ENCODE measurements at regions not wholly inside any gene's neighbourhood (a gene's known extent, or its start where the extent isn't known, plus 50 kb on each side); places are given as distances from the start of the nearest gene placed in this dataset.
A peak's percentile ranks its signal among the peaks of the same experiment; 100 is the strongest.

DNA sequence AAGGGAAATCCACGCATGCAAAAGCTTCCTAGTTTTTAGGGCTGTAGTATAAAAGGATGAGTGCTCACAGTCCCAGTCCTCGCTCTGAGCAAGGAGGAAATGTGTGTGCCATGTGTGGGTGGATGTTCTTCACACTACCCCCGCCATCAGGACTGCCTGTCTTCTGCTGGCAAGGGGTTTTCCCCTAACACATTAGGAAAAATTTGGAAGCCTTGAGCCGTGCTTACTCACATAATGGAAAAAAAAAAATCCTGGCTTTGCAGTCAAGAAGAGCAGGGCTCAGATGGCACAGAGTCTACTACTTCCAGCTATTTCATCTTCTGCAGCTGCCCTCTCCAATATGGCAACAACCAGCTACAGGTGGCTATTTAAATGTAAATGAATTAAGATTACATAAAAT, 363.1 kb downstream of the PLPP3 start:
- Histone ChIP-seq H3K27ac (ENCODE audit: low read length) (no peak overlapping the region), H3K4me3 (ENCODE audit: low read length) (no peak overlapping the region), H3K27me3 (ENCODE audit: control insufficient read depth, insufficient read depth, low read length) (no peaks in the 10 kb centered on the region), H3K9me3 (replicated peaks; ENCODE audit: control insufficient read depth, low read depth, low read length) (no peaks in the 10 kb centered on the region), H3K4me1 (ENCODE audit: control insufficient read depth, insufficient read depth, low read length) (no peaks in the 10 kb centered on the region), H3K36me3 (ENCODE audit: control insufficient read depth, insufficient read depth, low read length) (no peaks in the 10 kb centered on the region)
- no peak for DNase-seq
- WGBS (ENCODE audit: insufficient coverage): no CpG with 5 or more reads among the region's 4 CpGs

DNA sequence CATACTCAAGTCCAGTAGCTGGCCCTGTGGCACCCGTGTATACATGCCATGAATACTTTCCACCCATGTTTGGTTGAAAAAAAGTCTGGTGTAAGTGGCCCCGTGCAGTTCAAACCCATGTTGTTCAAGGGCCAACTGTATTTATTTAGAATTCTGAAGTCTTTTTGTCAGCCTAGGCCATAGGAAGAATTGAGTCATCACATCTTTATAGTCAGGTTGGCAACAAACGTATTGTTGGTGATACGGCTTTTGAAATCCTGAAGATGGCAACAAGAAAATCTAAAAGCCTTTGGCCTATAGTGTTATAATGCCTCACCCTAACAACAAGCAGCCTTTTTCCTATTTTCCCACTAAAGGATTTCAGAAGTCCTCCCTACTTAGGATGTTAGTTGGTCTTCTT, 363.6 kb downstream of the PLPP3 start:
- 86% methylated on average over 1 of the region's 4 CpGs for WGBS (ENCODE audit: insufficient coverage)
- H3K27ac ChIP-seq (ENCODE audit: low read length): no peak overlapping the region
- DNase-seq: no peak

DNA sequence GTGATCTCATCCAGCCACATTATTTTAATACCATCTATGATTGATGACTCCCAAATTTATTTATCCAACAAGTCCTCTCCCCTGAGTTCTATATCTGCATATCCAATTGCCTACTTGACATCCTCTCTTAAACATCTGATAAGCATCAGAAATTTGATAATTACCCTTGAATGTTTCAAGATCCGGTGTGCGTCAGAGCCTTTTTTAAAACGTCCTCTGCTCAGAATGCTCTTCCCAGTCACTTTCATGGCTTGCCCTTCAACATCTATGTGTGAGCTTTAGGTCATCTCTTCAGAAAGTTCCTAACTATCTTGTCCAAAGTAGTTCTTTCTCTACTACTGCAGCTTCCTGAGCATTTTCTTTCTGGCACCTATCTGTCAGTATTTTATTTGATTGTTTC, 364.3 kb downstream of the PLPP3 start:
- H3K27me3 ChIP-seq (ENCODE audit: control insufficient read depth, insufficient read depth, low read length): no peaks in the 10 kb centered on the region
- H3K36me3 ChIP-seq (ENCODE audit: control insufficient read depth, insufficient read depth, low read length): no peaks in the 10 kb centered on the region
- no peak overlapping the region for H3K4me3 ChIP-seq (ENCODE audit: low read length)
- no peaks in the 10 kb centered on the region for H3K4me1 ChIP-seq (ENCODE audit: control insufficient read depth, insufficient read depth, low read length)
- H3K9me3 ChIP-seq (replicated peaks; ENCODE audit: control insufficient read depth, low read depth, low read length): no peaks in the 10 kb centered on the region
- WGBS (ENCODE audit: insufficient coverage): 86% methylated on average over 3 of the region's 3 CpGs
- no peak for DNase-seq
- no peak overlapping the region for H3K27ac ChIP-seq (ENCODE audit: low read length)

More for the DNA sequence above, 363.6 kb downstream of the PLPP3 start:
- H3K4me3 ChIP-seq (ENCODE audit: low read length): no peak overlapping the region
- H3K9me3 ChIP-seq (replicated peaks; ENCODE audit: control insufficient read depth, low read depth, low read length): no peaks in the 10 kb centered on the region
- H3K36me3 ChIP-seq (ENCODE audit: control insufficient read depth, insufficient read depth, low read length): no peaks in the 10 kb centered on the region
- no peaks in the 10 kb centered on the region for H3K4me1 ChIP-seq (ENCODE audit: control insufficient read depth, insufficient read depth, low read length)
- no peaks in the 10 kb centered on the region for H3K27me3 ChIP-seq (ENCODE audit: control insufficient read depth, insufficient read depth, low read length)

DNA sequence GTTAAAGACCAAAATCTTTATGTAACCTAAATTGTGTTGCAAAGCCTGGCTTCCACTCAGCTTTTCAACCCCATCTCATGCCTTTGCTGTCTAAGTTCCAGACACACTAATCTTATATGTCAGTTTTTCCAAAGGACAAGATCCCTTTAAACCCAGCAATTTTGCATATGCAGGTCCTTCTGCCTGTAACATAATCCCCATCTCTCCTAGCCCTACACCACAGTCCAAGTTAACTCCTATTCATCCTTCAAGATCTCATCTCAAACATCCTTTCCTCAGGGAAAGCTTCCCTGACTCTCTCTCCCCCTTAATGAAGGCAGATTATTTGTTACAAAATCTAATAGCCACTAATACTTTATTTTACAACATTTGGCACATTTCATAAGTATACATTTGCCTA, 366.3 kb downstream of the PLPP3 start:
- Histone ChIP-seq H3K36me3 (ENCODE audit: control insufficient read depth, insufficient read depth, low read length) (no peaks in the 10 kb centered on the region), H3K9me3 (replicated peaks; ENCODE audit: control insufficient read depth, low read depth, low read length) (peaks cover 3% of the 10 kb centered on the region), H3K4me3 (ENCODE audit: low read length) (no peak overlapping the region), H3K27ac (ENCODE audit: low read length) (no peak overlapping the region), H3K27me3 (ENCODE audit: control insufficient read depth, insufficient read depth, low read length) (no peaks in the 10 kb centered on the region), H3K4me1 (ENCODE audit: control insufficient read depth, insufficient read depth, low read length) (no peaks in the 10 kb centered on the region)
- no peak for DNase-seq

DNA sequence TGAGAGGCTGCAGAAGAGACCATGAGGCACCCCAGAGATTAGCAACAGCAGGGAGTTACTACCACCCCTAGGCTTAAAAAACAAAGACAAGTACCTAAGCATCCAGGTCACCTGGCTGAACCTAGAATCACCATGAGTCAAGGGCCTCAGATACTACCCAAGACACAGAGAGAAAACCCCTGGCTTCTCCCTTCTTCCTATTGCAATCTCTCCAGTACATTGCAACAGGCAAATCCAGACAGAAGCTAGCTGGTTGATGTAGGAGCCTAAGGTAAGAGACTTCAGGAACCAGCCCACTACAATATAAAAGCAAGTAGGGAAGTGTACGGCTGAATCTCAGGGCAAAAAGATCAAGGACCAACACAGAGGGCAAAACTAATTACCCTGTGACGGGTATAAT, 367.2 kb downstream of the PLPP3 start:
- no peak overlapping the region for H3K27ac ChIP-seq (ENCODE audit: low read length)
- WGBS (ENCODE audit: insufficient coverage): no CpG with 5 or more reads among the region's 2 CpGs
- H3K4me1 ChIP-seq (ENCODE audit: control insufficient read depth, insufficient read depth, low read length): no peaks in the 10 kb centered on the region
- peaks cover 12% of the 10 kb centered on the region for H3K9me3 ChIP-seq (replicated peaks; ENCODE audit: control insufficient read depth, low read depth, low read length)
- H3K4me3 ChIP-seq (ENCODE audit: low read length): no peak overlapping the region
- no peak for DNase-seq
- no peaks in the 10 kb centered on the region for H3K36me3 ChIP-seq (ENCODE audit: control insufficient read depth, insufficient read depth, low read length)
- no peaks in the 10 kb centered on the region for H3K27me3 ChIP-seq (ENCODE audit: control insufficient read depth, insufficient read depth, low read length)

DNA sequence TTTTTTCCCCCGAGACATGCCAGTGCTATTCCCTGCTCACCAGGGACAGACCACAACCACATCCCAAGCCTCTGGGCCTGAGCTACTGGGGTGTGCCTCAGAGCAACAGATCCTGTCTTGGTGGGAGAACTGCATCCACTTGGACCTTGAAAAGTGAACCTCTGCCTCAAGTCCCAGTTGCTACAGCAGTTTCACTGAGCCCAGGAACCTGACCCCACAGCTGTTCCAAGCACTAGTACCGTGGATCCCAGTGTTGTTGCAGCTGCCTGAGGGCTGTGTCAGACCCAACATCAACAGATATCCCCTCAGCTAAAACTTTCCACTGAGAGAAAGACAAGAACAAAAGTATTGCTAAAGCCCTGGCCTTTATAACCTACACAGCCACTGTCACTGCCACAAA, 373.0 kb downstream of the PLPP3 start:
- Histone ChIP-seq H3K4me1 (ENCODE audit: control insufficient read depth, insufficient read depth, low read length) (no peaks in the 10 kb centered on the region), H3K27me3 (ENCODE audit: control insufficient read depth, insufficient read depth, low read length) (no peaks in the 10 kb centered on the region), H3K9me3 (replicated peaks; ENCODE audit: control insufficient read depth, low read depth, low read length) (peaks cover 20% of the 10 kb centered on the region), H3K4me3 (ENCODE audit: low read length) (no peak overlapping the region), H3K36me3 (ENCODE audit: control insufficient read depth, insufficient read depth, low read length) (no peaks in the 10 kb centered on the region), H3K27ac (ENCODE audit: low read length) (no peak overlapping the region)
- DNase-seq: no peak
- WGBS (ENCODE audit: insufficient coverage): 85% methylated on average over 2 of the region's 2 CpGs

DNA sequence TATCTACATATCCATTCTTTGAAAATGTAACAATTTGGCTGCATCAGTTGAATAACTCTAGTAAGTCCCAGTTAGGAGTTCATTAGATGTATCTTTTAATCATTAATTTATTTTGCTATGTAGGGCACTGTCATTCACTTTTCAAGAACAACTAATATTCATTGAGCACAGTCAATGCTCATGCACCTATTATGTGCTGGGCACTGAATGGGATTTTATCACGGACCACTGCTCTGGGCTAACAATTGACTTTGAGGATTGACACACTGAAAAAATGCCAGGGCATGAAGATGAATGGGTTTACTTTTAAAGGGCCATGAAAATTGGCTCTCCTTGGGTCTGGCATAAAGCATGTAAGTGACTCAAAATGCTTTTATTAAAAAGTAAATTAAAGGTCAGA, 375.2 kb downstream of the PLPP3 start:
- Histone ChIP-seq H3K36me3 (ENCODE audit: control insufficient read depth, insufficient read depth, low read length) (no peaks in the 10 kb centered on the region), H3K27ac (ENCODE audit: low read length) (no peak overlapping the region), H3K4me1 (ENCODE audit: control insufficient read depth, insufficient read depth, low read length) (peaks cover 16% of the 10 kb centered on the region), H3K27me3 (ENCODE audit: control insufficient read depth, insufficient read depth, low read length) (no peaks in the 10 kb centered on the region), H3K4me3 (ENCODE audit: low read length) (no peak overlapping the region), H3K9me3 (replicated peaks; ENCODE audit: control insufficient read depth, low read depth, low read length) (peaks cover 20% of the 10 kb centered on the region)
- WGBS (ENCODE audit: insufficient coverage): 60% methylated on average over 1 of the region's 1 CpG
- DNase-seq: no peak

DNA sequence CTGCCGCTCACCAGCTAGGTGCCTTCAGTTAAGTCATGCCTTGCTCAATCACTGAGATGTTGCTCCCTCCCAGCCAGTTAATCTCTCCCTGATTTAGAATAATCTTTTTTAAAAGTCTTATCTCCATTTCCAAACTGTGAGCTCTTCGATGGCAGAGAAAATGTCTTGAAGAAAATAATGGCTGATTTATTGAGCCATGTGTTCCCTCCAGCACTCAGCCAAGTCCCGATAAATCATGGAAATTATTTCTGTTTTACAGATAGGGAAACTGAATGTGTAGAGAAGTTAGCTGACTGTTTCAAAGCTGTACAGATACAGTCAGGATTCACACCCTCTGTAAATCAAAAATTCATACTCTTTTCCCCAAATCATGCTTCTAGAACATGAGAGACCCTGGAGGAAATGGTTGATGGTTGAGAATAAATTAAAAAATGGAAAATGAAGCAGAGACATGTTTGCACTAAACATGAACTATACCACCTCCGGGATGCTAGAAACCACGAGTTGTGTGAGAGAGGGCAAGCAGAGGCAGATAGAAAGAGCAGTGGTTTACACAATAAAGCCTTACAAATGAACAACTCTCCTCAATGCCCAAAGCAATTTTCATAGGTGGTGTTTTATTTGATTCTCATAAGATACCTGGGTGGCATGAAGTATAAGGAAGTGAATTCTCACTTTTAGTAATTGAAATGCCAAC, 376.4 kb downstream of the PLPP3 start:
- no peak for DNase-seq
- Histone ChIP-seq H3K4me1 (ENCODE audit: control insufficient read depth, insufficient read depth, low read length) (peaks cover 24% of the 10 kb centered on the region), H3K27me3 (ENCODE audit: control insufficient read depth, insufficient read depth, low read length) (no peaks in the 10 kb centered on the region), H3K27ac (ENCODE audit: low read length) (no peak overlapping the region), H3K36me3 (ENCODE audit: control insufficient read depth, insufficient read depth, low read length) (no peaks in the 10 kb centered on the region), H3K4me3 (ENCODE audit: low read length) (no peak overlapping the region), H3K9me3 (replicated peaks; ENCODE audit: control insufficient read depth, low read depth, low read length) (peaks cover 16% of the 10 kb centered on the region)
- no CpG with 5 or more reads among the region's 5 CpGs for WGBS (ENCODE audit: insufficient coverage)

DNA sequence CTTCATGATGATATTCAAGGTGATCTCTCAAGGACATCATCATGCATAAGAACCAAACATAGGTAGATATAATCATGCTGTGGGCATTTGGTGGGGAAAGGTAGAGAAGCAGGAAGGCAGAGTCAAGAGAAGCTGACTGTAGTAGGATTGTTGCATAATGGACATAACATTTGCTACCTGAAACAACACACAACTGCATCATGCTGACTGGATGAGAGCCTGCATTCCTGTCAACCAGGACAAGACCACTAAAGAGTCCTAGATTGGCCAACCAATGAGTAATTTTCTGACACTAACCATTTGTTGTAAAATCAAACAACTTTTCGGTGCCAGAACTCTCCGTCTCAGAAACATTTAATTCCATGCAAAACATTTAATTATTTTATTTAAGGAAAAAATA, 377.2 kb downstream of the PLPP3 start:
- Histone ChIP-seq H3K9me3 (replicated peaks; ENCODE audit: control insufficient read depth, low read depth, low read length) (peaks cover 9% of the 10 kb centered on the region), H3K27ac (ENCODE audit: low read length) (no peak overlapping the region), H3K4me3 (ENCODE audit: low read length) (no peak overlapping the region), H3K27me3 (ENCODE audit: control insufficient read depth, insufficient read depth, low read length) (no peaks in the 10 kb centered on the region), H3K36me3 (ENCODE audit: control insufficient read depth, insufficient read depth, low read length) (no peaks in the 10 kb centered on the region), H3K4me1 (ENCODE audit: control insufficient read depth, insufficient read depth, low read length) (peaks cover 24% of the 10 kb centered on the region)
- DNase-seq: no peak
- WGBS (ENCODE audit: insufficient coverage): no CpG with 5 or more reads among the region's 2 CpGs

DNA sequence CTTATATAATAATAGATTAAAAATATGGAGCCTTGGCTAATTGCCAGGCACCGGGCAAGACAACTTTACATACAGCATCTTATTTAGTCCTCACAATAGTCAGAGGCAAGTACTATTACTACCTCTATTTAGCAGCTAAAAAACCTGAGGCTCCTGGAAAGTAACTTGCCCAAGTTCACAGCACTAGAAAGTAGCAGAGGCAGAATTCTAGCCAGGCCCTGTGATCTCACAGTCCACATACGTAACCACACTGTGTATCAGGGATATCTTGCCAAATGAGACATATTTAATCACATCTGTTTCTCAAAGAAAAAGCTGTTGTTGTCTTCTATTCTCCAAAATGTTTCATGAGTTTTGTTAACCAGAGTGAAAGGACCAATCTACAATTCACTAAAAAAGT, 378.5 kb downstream of the PLPP3 start:
- Histone ChIP-seq H3K27me3 (ENCODE audit: control insufficient read depth, insufficient read depth, low read length) (no peaks in the 10 kb centered on the region), H3K27ac (ENCODE audit: low read length) (peak overlapping the region; percentile 63), H3K4me3 (ENCODE audit: low read length) (no peak overlapping the region), H3K4me1 (ENCODE audit: control insufficient read depth, insufficient read depth, low read length) (peaks cover 24% of the 10 kb centered on the region), H3K36me3 (ENCODE audit: control insufficient read depth, insufficient read depth, low read length) (no peaks in the 10 kb centered on the region), H3K9me3 (replicated peaks; ENCODE audit: control insufficient read depth, low read depth, low read length) (no peaks in the 10 kb centered on the region)
- WGBS (ENCODE audit: insufficient coverage): no CpG with 5 or more reads among the region's 2 CpGs
- peak; percentile 69 for DNase-seq

DNA sequence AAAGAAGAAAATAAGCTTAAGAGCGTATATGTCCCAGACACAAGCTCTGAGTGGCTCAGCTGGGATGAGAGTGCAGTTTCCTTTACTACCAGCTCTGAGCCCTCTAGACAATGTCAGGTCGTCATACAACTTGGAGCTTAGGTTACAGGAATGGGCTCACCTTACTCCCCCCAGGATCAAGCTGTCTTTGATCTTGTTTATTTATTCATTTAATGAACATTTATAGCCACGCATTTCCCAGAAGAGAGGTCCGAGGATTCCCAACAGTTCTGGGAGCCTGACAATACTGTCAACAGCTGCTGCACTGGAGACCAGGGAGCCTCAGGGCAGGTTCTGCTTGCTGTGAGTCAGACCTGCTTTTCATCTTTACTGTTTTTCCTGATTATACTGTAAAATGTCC, 378.9 kb downstream of the PLPP3 start:
- H3K4me3 ChIP-seq (ENCODE audit: low read length): no peak overlapping the region
- peak overlapping the region; percentile 63 for H3K27ac ChIP-seq (ENCODE audit: low read length)
- no peaks in the 10 kb centered on the region for H3K36me3 ChIP-seq (ENCODE audit: control insufficient read depth, insufficient read depth, low read length)
- WGBS (ENCODE audit: insufficient coverage): 20% methylated on average over 1 of the region's 4 CpGs
- H3K9me3 ChIP-seq (replicated peaks; ENCODE audit: control insufficient read depth, low read depth, low read length): no peaks in the 10 kb centered on the region
- H3K27me3 ChIP-seq (ENCODE audit: control insufficient read depth, insufficient read depth, low read length): no peaks in the 10 kb centered on the region
- H3K4me1 ChIP-seq (ENCODE audit: control insufficient read depth, insufficient read depth, low read length): peaks cover 24% of the 10 kb centered on the region
- DNase-seq: peak; percentile 69
